K562 (cell line): ENCODE measurements at regions not wholly inside any gene's neighbourhood (a gene's known extent, or its start where the extent isn't known, plus 50 kb on each side); places are given as distances from the start of the nearest gene placed in this dataset.

Source experiments
- ETV1 ChIP-seq: fragments of 450-650 bp; conservative IDR thresholded peaks from 2 replicates; pipeline ENCODE4 v1.6.1; 2016; ENCODE audit warnings: missing genetic modification characterization, control low read depth, low read depth, missing compliant biosample characterization
- KLF6 ChIP-seq: fragments of 250-450 bp; sonication (Bioruptor Pico); IDR thresholded peaks from 2 replicates; pipeline ENCODE4 v1.4.0; 2020; ENCODE audit warnings: mild to moderate bottlenecking, moderate library complexity, borderline replicate concordance
- MCM2 ChIP-seq: fragments of 450-650 bp; IDR thresholded peaks from 2 replicates; pipeline ENCODE4 v1.6.1; 2017; ENCODE audit warnings: low read depth, mild to moderate bottlenecking
- MGA ChIP-seq: fragments of 450-650 bp; IDR thresholded peaks from 2 replicates; pipeline ENCODE4 v1.6.1; 2016; ENCODE audit warnings: mild to moderate bottlenecking, moderate library complexity
- MITF ChIP-seq: IDR thresholded peaks from 2 replicates; pipeline ENCODE4 v1.6.1; 2014; ENCODE audit warnings: antibody characterized with exemption
- NR2F6 ChIP-seq: fragments of 450-650 bp; formaldehyde crosslinking; IDR thresholded peaks from 2 replicates; pipeline ENCODE4 v1.4.0; 2020; ENCODE audit warnings: mild to moderate bottlenecking
- POLR2G ChIP-seq: fragments of 200-400 bp; formaldehyde crosslinking; IDR thresholded peaks from 2 replicates; pipeline ENCODE4 v1.6.1; 2017; ENCODE audit warnings: low read depth, mild to moderate bottlenecking, antibody characterized with exemption, low read length, moderate library complexity
- RB1 ChIP-seq: fragments of 450-650 bp; IDR thresholded peaks from 2 replicates; pipeline ENCODE4 v1.6.1; 2017; ENCODE audit warnings: low read depth, mild to moderate bottlenecking
- SETDB1 ChIP-seq: IDR thresholded peaks from one replicate; pipeline ENCODE4 v1.6.1; 2012; ENCODE audit warnings: low read length, control low read depth, inconsistent platforms
- SFPQ ChIP-seq: fragments of 200-400 bp; formaldehyde crosslinking; IDR thresholded peaks from 2 replicates; pipeline ENCODE4 v1.6.1; 2017; ENCODE audit warnings: mild to moderate bottlenecking, low read depth, low read length, moderate library complexity
- SLC30A9 ChIP-seq: fragments of 250-450 bp; sonication (Bioruptor Pico); IDR thresholded peaks from 2 replicates; pipeline ENCODE4 v1.8.0; 2022; ENCODE audit warnings: mild to moderate bottlenecking, moderate library complexity
- SMARCB1 ChIP-seq: IDR thresholded peaks from 2 replicates; pipeline ENCODE4 v1.6.1; 2011; ENCODE audit warnings: improper control_type of control experiment, low read depth; ENCODE audit not compliant: insufficient read length
- SMARCC2 ChIP-seq: fragments of 450-650 bp; IDR thresholded peaks from 2 replicates; pipeline ENCODE4 v1.6.1; 2017; ENCODE audit warnings: antibody characterized with exemption, moderate library complexity, mild to moderate bottlenecking, low read depth
- TAF9B ChIP-seq: fragments of 450-650 bp; IDR thresholded peaks from 2 replicates; pipeline ENCODE4 v1.6.1; 2018; ENCODE audit warnings: mild to moderate bottlenecking; ENCODE audit not compliant: partially characterized antibody
- ZNF263 ChIP-seq: sonication (generic); formaldehyde crosslinking; IDR thresholded peaks from 2 replicates; pipeline ENCODE4 v1.8.0; 2022; ENCODE audit warnings: mild to moderate bottlenecking, missing genetic modification reagents, borderline replicate concordance

GRCh38 chr6:27806981-27807440 lies 105.2 kb downstream of the OR2B2 start (continued):
- TF ChIP-seq MITF (no peak), RB1 (no peak), ZNF263 (CRISPR knock-in tag) (no peak), KLF6 (no peak; the same call in 1 of the 2 replicates), TAF9B (no peak), MCM2 (no peak), POLR2G (no peak), SLC30A9 (CRISPR knock-in tag) (no peak), SMARCB1 (no peak), MGA (no peak), SMARCC2 (no peak), SFPQ (no peak), SETDB1 (no peak), ETV1 (peak; percentile 34), NR2F6 (CRISPR knock-in tag) (no peak)
